GM18951 (cell line): ENCODE measurements at regions not wholly inside any gene's neighbourhood (a gene's known extent, or its start where the extent isn't known, plus 50 kb on each side); places are given as distances from the start of the nearest gene placed in this dataset.
"Not testable (repeated sequence)": the region's sequence is repeated elsewhere in the genome, so short reads cannot be mapped to it uniquely, and the experiment has no call there.

Experiments
- POLR2A ChIP-seq: IDR thresholded peaks from 4 replicates; pipeline ENCODE4 v1.6.1; 2011; ENCODE audit warnings: mild to moderate bottlenecking; ENCODE audit not compliant: insufficient read length, insufficient read depth; ENCODE audit errors: extremely low read depth
- in situ Hi-C: fragments of 300-500 bp; cut with MboI; formaldehyde crosslinking; loops from one replicate; pipeline ENCODE4 v1.12.0; 2022; ENCODE audit warnings: low sequenced_read_pairs, mixed read lengths, inconsistent platforms; ENCODE audit not compliant: unreplicated experiment

DNA sequence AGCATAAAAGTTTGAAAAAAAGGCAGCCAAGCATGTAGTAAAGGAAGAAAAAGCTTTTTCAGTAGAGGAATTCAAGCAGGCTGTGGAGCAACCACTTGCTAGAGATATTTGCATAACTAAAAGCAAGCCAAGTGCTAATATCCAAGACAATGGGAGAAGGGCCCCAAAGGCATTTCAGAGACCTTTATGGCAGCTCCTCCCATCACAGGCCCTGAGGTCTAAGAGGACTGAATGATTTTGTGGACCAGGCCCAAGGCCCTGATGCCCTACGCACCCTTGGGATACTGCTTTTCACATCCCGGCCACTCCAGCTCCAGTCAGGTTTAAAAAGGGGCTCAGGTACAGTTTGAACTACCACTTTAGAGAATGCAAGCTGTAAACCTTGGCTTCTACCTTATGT is 261.7 kb upstream of the SEMA3C start:
- TF ChIP-seq POLR2A: no peak

DNA sequence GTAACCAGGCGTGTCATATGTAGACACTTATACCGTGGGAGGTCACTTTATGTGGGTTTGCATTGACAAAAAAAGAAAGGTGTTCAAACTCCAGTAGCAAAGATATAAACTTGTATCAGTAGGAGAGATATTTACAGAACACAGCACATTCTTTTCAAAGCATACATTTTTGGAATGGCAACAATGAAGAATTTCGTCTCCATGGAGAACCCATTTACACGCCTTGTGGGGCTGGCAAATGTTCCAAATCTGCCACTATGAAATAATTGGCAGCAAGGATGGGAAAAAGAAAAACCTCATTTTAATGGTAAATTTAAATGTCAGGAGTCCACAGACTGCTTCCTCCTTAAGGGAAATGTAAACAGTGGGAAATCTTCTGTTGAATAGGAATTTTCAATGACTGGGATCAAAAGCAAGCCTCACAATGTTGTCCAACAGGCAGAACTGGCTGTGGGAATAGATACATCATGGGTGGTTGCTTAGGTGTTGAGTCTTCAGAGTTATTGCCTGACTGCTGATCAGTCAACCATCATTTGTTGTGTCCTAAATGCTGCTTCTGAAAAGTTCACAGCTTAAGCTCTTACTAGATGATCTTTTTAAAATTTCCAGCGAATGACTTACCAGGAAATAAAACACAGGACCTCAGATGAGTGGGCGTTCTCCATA is 256.6 kb upstream of the SEMA3C start:
- in situ Hi-C loops: no loop called here

More for the DNA sequence above, 261.7 kb upstream of the SEMA3C start:
- in situ Hi-C loops: no loop called here

DNA sequence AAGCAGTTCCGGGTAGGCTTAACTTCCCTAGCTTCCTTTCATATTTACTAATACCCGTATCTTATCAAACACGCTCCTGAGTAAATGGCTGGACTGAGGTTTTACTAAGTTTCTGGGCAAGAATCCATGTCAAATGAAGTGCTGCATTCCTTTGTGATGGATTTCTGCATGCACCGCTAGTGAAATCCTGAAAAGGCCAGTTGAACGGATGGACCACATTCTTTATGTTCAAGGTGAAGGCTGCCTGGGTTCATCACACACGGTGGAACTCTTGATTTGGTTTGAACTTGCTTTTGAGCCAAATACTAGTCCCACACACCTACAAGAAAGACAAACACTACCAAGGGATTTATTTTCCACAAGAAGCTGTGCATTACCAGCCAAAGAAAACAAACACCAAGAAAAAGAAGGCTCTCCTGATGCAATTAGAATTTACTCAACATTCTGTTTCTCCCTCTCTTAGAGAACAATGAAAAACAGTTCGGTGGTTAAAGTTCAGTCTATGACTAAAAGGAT is 255.0 kb upstream of the SEMA3C start:
- in situ Hi-C loops: no loop called here
- TF ChIP-seq POLR2A: no peak

More for the DNA sequence above, 256.6 kb upstream of the SEMA3C start:
- no peak for TF ChIP-seq POLR2A

DNA sequence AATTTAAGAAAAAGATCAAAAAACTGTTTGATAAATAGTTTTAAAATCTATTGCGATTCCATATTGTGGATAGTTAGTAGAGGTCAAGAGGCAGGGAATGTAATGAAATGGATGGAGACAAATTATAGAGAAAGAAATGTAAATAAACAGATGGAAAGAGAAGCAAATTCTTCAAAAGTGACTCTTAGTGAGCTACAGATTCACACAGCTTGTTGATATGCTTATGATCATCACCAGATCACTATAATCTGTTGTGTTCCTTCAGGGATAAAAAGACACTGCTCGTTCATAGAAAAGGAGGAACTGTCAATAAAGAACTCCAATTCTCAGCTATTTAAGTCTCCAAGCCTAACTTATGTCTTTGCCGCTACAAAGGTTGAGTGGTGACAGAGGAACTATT is 251.4 kb upstream of the SEMA3C start:
- TF ChIP-seq POLR2A: no peak
- in situ Hi-C loops: no loop called here

DNA sequence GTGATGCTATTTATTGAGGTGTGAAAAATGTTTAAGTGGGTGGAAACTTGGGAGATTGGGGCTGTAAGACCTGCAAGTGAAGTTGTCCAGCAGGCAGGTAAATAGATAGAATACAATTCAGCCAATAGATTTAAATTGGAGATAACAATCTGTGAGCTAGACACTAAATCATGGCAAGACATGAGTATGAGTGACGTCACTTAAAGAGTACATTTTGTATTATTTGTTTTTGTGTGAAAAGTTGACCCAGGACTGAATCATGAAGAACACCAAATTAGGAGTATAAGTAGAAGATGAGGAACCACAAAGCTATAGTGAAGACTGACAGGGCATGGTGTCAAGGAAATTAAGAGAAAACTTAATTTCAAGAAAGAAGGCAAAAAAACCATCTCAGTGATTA is 249.1 kb upstream of the SEMA3C start:
- no peak for TF ChIP-seq POLR2A
- in situ Hi-C loops: no loop called here

DNA sequence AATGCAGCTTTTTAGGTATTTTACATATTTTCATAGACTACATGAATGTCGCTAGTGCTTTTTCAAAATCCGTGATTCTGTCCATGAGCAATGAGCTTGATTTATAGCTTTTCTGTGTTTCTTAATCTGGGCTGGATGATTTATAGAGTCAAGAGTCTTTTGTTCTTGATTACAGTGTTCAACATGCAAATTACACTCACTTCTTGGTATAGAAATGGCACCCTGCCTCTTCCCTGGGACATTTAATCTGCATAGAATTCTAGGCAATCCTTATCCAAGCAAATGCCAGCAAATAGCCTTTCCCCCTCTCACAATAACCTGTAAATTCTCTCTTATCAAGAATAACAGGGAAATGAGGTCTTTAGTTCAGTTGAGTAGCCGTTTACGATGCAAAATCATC is 246.2 kb upstream of the SEMA3C start:
- TF ChIP-seq POLR2A: no peak
- in situ Hi-C loops: no loop called here

DNA sequence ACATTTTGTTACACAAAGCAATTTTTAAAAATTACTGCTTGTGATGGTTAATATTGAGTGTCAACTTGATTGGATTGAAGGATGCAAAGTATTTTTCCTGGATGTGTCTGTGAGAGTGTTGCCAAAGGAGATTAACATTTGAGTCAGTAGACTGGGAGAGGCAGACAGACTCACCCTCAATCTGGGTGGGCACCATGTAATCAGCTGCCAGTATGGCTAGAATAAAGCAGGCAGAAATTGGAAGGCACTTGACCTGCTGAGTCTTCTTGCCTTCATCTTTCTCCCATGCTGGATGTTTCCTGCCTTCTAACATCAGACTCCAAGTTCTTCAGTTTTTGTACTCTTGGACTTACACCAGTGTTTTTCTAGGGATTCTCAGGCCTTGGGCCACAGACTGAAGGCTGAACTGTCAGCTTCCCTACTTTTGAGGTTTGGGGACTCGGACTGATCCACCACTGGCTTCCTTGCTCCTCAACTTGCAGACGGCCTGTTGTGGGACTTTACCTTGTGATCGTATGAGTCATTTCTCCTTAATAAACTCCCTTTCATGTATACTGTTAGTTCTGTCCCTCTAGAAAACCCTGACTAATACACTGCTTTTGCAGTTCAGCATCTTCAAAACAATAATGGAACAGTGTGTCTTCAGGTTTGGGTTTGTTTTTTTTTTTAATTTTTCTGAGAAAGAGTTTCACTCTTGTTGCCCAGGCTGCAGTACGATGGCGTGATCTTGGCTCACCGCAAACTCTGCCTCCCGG is 244.1 kb upstream of the SEMA3C start:
- in situ Hi-C loops: no loop called here
- no peak for TF ChIP-seq POLR2A

DNA sequence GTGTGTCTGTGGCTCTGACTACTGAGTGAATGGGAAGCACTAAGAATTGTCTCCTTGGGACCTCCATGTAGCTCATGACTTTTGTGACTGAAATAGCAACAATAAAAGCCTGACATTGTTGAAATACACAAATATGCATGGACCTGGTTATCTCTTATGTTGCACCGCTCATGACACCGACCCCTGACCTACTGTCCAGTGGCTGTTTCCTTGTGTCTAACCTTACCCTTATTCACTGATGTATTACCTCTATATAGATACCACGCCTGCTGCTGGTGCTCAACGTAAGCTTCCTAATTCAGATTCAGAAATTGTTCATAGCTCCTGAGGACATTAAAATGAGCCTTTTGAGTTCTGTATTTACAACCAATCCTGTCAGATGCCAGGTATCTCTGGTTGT is 243.4 kb upstream of the SEMA3C start:
- in situ Hi-C loops: no loop called here
- TF ChIP-seq POLR2A: no peak

DNA sequence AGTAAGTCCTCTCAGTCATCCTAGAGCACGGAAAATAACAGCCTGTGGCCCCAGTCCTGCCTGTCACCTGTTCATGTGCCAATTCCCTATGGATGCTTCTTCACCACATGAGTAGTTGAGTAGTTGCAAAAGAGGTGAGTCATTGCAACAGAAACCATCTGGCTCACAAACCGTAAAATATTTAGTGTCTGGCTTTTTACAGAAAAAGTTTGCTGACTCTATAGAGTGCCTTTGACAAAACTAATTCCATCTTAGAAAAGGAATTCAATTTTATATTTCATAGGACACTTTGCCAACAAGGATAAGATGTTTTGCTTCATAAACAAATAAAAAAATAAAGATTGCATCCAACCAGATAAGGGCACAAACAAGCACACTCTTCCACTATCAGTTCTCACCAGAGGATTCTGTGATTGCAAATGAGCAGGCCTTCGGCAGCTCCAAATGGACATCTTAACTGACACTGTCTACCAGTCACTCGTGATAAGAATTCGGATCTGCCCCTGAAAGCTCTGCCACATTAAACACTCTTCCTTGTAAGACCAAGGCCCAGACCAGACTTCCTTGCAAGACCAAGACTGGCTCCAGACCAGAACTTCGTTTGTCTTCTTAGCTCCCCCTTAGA is 242.7 kb upstream of the SEMA3C start:
- in situ Hi-C loops: no loop called here
- no peak for TF ChIP-seq POLR2A

DNA sequence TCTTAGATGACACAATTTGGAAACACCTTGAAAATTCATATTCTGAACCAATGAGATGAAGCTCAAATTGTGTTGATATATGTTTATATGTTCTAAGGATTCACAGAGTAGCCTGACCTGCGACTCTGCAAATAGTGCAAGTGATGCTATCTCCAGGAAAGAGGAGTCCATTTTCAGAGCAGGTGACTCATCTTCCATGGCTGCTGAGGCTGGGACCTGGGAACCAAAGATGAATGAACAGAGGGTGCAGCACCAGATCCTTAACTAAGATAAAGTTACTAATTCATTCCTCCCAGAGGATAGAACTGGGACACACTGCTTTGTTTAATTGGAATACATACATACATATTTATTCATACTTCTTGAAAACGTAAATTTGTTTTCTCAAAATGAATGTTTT is 240.6 kb upstream of the SEMA3C start:
- in situ Hi-C loops: no loop called here
- TF ChIP-seq POLR2A: no peak

DNA sequence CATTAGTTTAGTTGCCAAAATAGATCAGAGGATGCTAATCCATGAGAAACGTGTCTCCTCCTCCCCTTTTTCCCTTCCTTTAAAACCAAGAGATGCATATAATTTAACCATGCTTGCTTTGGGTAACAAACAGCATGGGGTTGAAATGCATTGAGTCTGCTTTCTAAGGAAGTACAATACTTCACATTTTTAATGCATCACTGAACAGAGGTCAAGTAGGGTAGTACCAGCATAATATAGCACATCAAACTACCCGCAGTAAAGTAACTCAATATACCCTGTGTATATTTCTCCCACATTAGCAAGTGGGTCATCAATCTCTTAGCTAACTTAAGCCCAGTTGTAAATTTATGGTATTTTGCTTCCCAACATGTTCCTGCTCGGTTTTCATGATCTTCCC is 239.3 kb upstream of the SEMA3C start:
- in situ Hi-C loops: no loop called here
- no peak for TF ChIP-seq POLR2A

DNA sequence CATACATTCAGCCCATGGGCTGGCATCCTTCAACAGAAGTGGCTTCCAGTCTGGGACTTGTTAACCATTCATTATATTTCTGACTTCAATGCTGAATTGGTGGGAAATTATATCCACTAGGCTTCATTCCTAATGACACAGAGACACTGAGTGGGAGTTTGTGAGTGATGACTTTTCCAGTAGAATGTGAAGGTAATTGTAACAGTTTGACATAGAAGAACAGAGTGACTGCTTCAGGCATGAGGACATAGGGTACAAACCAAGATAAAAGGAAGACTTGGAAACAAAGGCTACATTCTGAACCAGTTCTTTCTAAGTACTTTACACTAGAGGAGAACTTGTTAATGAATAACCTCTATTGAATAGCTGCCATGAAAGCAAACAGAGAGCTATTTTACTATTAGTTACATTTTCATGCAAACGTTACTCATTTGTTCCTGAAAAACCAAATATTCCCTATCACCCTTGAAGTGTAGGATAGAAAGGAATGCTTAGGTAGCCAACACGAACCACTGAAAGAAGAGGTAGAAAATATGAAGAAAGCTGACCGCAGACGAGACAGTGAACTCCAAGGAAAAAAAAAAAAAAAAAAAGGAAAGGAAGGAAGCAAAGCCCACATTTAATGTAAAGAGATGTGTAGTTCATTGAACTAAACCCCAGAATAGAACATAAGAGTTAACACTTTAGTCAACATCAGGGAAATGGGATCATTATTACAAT is 237.0 kb upstream of the SEMA3C start:
- in situ Hi-C loops: no loop called here
- TF ChIP-seq POLR2A: no peak

DNA sequence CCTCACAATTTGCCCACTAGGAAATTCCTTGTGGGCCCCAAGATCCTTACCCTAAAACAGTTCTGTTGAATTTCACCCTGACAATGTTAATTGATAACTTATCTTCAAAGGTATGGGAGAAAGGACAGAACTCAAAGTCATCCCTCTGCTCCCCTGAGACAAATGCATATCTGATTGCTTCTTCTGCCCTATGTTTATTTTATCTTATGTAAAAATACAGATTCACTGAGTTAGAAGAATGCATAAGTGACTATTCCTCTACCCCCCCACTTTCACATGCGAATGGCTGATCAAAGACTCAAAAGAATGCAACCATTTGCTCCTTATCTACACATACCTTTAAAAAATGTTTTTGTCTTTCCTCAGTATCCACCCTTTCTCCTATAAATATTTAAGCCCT is 235.7 kb upstream of the SEMA3C start:
- TF ChIP-seq POLR2A: no peak
- in situ Hi-C loops: no loop called here

DNA sequence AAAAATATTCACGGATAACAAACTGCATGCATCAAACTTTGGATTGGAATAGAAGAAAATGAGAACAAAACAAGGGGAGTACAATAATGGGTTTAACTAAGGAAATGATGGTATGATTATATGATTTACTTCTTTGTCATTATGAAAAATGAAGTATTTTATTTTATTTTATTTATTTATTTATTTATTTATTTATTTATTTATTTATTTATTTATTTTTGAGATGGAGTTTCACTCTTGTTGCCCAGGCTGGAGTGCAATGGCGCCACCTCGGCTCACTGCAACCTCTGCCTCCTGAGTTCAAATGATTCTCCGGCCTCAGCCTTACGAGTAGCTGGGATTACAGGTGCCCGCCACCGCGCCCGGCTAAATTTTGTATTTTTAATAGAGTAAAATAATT is 234.1 kb upstream of the SEMA3C start:
- in situ Hi-C loops: not testable (repeated sequence)
